GM23248 (cell line): ENCODE measurements at regions not wholly inside any gene's neighbourhood (a gene's known extent, or its start where the extent isn't known, plus 50 kb on each side); places are given as distances from the start of the nearest gene placed in this dataset.
"Not testable (repeated sequence)": the region's sequence is repeated elsewhere in the genome, so short reads cannot be mapped to it uniquely, and the experiment has no call there.

Experiments used
- EZH2 ChIP-seq: fragments of 200-600 bp; sonication (generic); IDR thresholded peaks from 2 replicates; pipeline ENCODE4 v1.6.1; 2018; ENCODE audit warnings: antibody characterized with exemption, mild to moderate bottlenecking; ENCODE audit not compliant: insufficient read depth, poor library complexity, severe bottlenecking
- EZH2phosphoT487 ChIP-seq: fragments of 200-600 bp; sonication (generic); IDR thresholded peaks from 2 replicates; pipeline ENCODE4 v1.6.1; 2018; ENCODE audit warnings: antibody characterized with exemption, moderate library complexity, mild to moderate bottlenecking, low read depth; ENCODE audit not compliant: insufficient read depth

DNA sequence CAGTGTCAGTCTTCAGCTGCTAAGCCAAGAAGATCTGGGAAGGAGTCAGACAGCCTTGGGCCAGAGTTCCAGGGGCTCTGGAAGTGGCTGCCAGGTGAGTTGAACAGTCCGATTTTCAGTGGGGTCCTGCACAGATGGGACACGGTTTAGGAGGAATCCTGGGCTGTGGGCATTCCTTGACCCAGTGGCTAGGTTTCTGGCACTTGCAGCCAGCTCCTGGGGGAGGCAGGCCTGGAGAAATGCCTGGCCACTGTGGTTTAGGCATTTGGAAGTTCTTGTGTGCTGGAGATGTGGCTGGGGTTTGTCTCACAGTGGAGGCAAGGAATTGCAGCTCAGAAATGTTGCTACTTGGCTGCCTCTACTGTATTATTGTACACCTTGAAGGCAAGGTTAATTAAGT lies 286.4 kb upstream of the C1orf174 start:
- TF ChIP-seq EZH2phosphoT487, EZH2: not testable (repeated sequence)
